Fibroblast of lung (primary cell): ENCODE measurements at regions not wholly inside any gene's neighbourhood (a gene's known extent, or its start where the extent isn't known, plus 50 kb on each side); places are given as distances from the start of the nearest gene placed in this dataset.

Experiments used
- DNase-seq, 2 donors: peaks; one replicate each; pipeline versions ENCODE4 v3.0.0 to v3.0.0-alpha.2; 2010; ENCODE audit warnings: low read depth in 2 of 2
- H2AFZ ChIP-seq: 2 replicates; pipeline ENCODE4 v1.5.1; 2012; ENCODE audit warnings: low read length, control low read depth, inconsistent platforms
- H3K27ac ChIP-seq: 2 replicates; pipeline ENCODE4 v1.5.1; 2011; ENCODE audit warnings: low read length, control low read depth; ENCODE audit not compliant: insufficient read depth
- H3K27me3 ChIP-seq: 2 replicates; pipeline ENCODE4 v1.5.1; 2011; ENCODE audit warnings: mild to moderate bottlenecking, low read length; ENCODE audit not compliant: control insufficient read depth, insufficient read depth
- H3K36me3 ChIP-seq: 2 replicates; pipeline ENCODE4 v1.5.1; 2011; ENCODE audit warnings: low read length; ENCODE audit not compliant: control insufficient read depth, insufficient read depth
- H3K4me1 ChIP-seq: 2 replicates; pipeline ENCODE4 v1.5.1; 2011; ENCODE audit warnings: low read length; ENCODE audit not compliant: control insufficient read depth, insufficient read depth; ENCODE audit errors: extremely low read depth
- H3K4me2 ChIP-seq: 2 replicates; pipeline ENCODE4 v1.5.1; 2011; ENCODE audit warnings: low read length, control low read depth; ENCODE audit not compliant: insufficient read depth; ENCODE audit errors: extremely low read depth
- H3K4me3 ChIP-seq, 4 experiments: fragments of 200-600 bp in 1 of 4; sonication (generic) in 1 of 4; replicated peaks in 1 of 4; 2 replicates each; pipeline ENCODE4 v1.5.1; 2011 to 2016; ENCODE audit warnings: low read length in 4 of 4, low read depth in 3 of 4, mild to moderate bottlenecking in 3 of 4, control low read depth in 2 of 4, inconsistent platforms in 1 of 4, mixed read lengths in 1 of 4; ENCODE audit not compliant: insufficient read depth in 1 of 4; ENCODE audit errors: control extremely low read depth in 1 of 4
- H3K79me2 ChIP-seq: 2 replicates; pipeline ENCODE4 v1.5.1; 2012; ENCODE audit warnings: mild to moderate bottlenecking, low read length, inconsistent platforms; ENCODE audit not compliant: control insufficient read depth, insufficient read depth
- H3K9ac ChIP-seq: 2 replicates; pipeline ENCODE4 v1.5.1; 2011; ENCODE audit warnings: mild to moderate bottlenecking, low read length, control low read depth; ENCODE audit not compliant: insufficient read depth
- H3K9me3 ChIP-seq: 2 replicates; pipeline ENCODE4 v1.5.1; 2012; ENCODE audit warnings: low read depth, low read length; ENCODE audit not compliant: control insufficient read depth, insufficient read depth
- H4K20me1 ChIP-seq: 2 replicates; pipeline ENCODE4 v1.5.1; 2011; ENCODE audit warnings: low read length; ENCODE audit not compliant: control insufficient read depth, insufficient read depth; ENCODE audit errors: extremely low read depth
- CTCF ChIP-seq, 2 donors: IDR thresholded peaks in 1 of 2; conservative IDR thresholded peaks in 1 of 2; 1 replicate in 1 of 2; 2 replicates in 1 of 2; pipeline ENCODE4 v1.5.1; 2011 to 2012; ENCODE audit warnings: low read length in 2 of 2, control low read depth in 1 of 2, inconsistent platforms in 1 of 2, low read depth in 1 of 2, mild to moderate bottlenecking in 1 of 2
- EZH2 ChIP-seq: IDR thresholded peaks from 2 replicates; pipeline ENCODE4 v1.5.1; 2012; ENCODE audit warnings: low read length, control low read depth, mild to moderate bottlenecking; ENCODE audit errors: missing control alignments

GRCh38 chr10:106043863-106044262 lies 1120.6 kb downstream of the SORCS1 start:
- no peak overlapping the region for H3K9ac ChIP-seq
- no peak overlapping the region for H2AFZ ChIP-seq
- H3K27ac ChIP-seq = no peak overlapping the region
- no peak for TF ChIP-seq EZH2
- no peak for TF ChIP-seq CTCF (conservative IDR thresholded peaks at IDR 0.05 in 1 of 2, IDR thresholded peaks at IDR 0.05 in 1 of 2; ENCODE audit: low read depth in 1 of 2, low read length in 2 of 2)
- H3K9me3 ChIP-seq = no peaks in the 10 kb centered on the region
- H3K27me3 ChIP-seq = no peaks in the 10 kb centered on the region
- H3K36me3 ChIP-seq = no peaks in the 10 kb centered on the region
- peak in 1 of 2 donors; percentile 16 for DNase-seq
- no peaks in the 10 kb centered on the region for H4K20me1 ChIP-seq
- H3K4me3 ChIP-seq = no peak overlapping the region
- H3K4me2 ChIP-seq = no peak overlapping the region
- no peaks in the 10 kb centered on the region for H3K4me1 ChIP-seq
- H3K79me2 ChIP-seq = no peaks in the 10 kb centered on the region

GRCh38 chr10:106038246-106038645 lies 1126.3 kb downstream of the SORCS1 start:
- no peak overlapping the region for H3K4me3 ChIP-seq
- no peaks in the 10 kb centered on the region for H3K79me2 ChIP-seq
- TF ChIP-seq CTCF (conservative IDR thresholded peaks at IDR 0.05 in 1 of 2, IDR thresholded peaks at IDR 0.05 in 1 of 2; ENCODE audit: low read depth in 1 of 2, low read length in 2 of 2) = no peak
- no peak for TF ChIP-seq EZH2
- no peak overlapping the region for H3K9ac ChIP-seq
- H3K27ac ChIP-seq = no peak overlapping the region
- H3K9me3 ChIP-seq = no peaks in the 10 kb centered on the region
- no peaks in the 10 kb centered on the region for H3K36me3 ChIP-seq
- H3K4me1 ChIP-seq = no peaks in the 10 kb centered on the region
- H2AFZ ChIP-seq = no peak overlapping the region
- no peaks in the 10 kb centered on the region for H4K20me1 ChIP-seq
- H3K27me3 ChIP-seq = no peaks in the 10 kb centered on the region
- no peak overlapping the region for H3K4me2 ChIP-seq
- no peak for DNase-seq

GRCh38 chr10:106033065-106033464 lies 1131.4 kb downstream of the SORCS1 start:
- no peak overlapping the region for H3K4me3 ChIP-seq
- DNase-seq = no peak
- H2AFZ ChIP-seq = no peak overlapping the region
- H3K79me2 ChIP-seq = no peaks in the 10 kb centered on the region
- H3K27me3 ChIP-seq = no peaks in the 10 kb centered on the region
- TF ChIP-seq EZH2 = no peak
- TF ChIP-seq CTCF (conservative IDR thresholded peaks at IDR 0.05 in 1 of 2, IDR thresholded peaks at IDR 0.05 in 1 of 2; ENCODE audit: low read depth in 1 of 2, low read length in 2 of 2) = no peak
- no peaks in the 10 kb centered on the region for H3K4me1 ChIP-seq
- no peak overlapping the region for H3K9ac ChIP-seq
- H4K20me1 ChIP-seq = no peaks in the 10 kb centered on the region
- no peak overlapping the region for H3K27ac ChIP-seq
- no peaks in the 10 kb centered on the region for H3K9me3 ChIP-seq
- no peak overlapping the region for H3K4me2 ChIP-seq
- H3K36me3 ChIP-seq = no peaks in the 10 kb centered on the region
